ENCODE measurements at regions not wholly inside any gene's neighbourhood (a gene's known extent, or its start where the extent isn't known, plus 50 kb on each side); places are given as distances from the start of the nearest gene placed in this dataset.

DNA sequence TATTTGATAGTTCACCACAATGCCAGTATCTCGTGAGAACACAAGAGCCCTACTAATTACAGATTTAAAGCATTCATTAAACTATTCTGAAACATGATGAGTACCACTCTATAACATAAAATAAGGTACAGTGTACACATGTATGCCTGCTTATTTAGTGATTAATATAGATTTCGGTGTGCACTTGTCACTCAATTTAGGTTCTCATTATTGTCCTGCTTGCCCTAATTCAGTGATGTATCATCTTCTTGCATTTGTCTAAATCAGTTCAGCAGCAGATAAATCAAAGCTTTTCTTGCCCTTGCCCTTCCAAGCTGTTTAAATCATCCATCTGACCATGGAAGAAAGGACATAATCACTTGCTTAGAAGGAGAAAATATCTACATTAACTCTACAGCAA lies 359.7 kb downstream of the GXYLT1 start:
- TF ChIP-seq, protein P1, sequence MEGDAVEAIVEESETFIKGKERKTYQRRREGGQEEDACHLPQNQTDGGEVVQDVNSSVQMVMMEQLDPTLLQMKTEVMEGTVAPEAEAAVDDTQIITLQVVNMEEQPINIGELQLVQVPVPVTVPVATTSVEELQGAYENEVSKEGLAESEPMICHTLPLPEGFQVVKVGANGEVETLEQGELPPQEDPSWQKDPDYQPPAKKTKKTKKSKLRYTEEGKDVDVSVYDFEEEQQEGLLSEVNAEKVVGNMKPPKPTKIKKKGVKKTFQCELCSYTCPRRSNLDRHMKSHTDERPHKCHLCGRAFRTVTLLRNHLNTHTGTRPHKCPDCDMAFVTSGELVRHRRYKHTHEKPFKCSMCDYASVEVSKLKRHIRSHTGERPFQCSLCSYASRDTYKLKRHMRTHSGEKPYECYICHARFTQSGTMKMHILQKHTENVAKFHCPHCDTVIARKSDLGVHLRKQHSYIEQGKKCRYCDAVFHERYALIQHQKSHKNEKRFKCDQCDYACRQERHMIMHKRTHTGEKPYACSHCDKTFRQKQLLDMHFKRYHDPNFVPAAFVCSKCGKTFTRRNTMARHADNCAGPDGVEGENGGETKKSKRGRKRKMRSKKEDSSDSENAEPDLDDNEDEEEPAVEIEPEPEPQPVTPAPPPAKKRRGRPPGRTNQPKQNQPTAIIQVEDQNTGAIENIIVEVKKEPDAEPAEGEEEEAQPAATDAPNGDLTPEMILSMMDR (IDR thresholded peaks at IDR 0.05; ENCODE audit: control insufficient read depth, insufficient read depth, low read depth, low read length, missing control alignments): no peak
- DNase-seq (ENCODE audit: low read depth): no peak
- H3K4me3 ChIP-seq (ENCODE audit: control insufficient read depth, low read depth, low read length): no peak overlapping the region

DNA sequence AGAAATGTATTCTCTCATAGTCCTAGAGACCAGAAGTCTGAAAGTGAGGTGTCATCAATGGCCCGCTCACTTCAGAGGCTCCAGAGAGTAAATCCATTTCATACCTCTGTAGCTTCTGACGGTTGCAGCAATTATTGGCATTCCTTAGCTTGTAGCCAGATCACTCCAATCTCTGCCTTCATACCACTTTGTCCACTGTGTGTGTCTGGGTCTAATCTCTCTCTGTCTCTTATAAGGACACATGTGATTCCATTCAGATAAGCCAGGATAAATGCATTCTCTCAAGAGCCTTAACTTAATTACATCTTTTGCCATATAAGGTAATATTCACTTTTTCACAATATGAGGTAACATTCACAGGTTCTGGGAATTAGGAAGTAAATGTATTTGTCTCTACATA lies 365.7 kb downstream of the GXYLT1 start:
- no peak overlapping the region for H3K4me3 ChIP-seq (ENCODE audit: control insufficient read depth, low read depth, low read length)
- TF ChIP-seq, protein P1 (IDR thresholded peaks at IDR 0.05; ENCODE audit: control insufficient read depth, insufficient read depth, low read depth, low read length, missing control alignments): no peak
- DNase-seq (ENCODE audit: low read depth): no peak

DNA sequence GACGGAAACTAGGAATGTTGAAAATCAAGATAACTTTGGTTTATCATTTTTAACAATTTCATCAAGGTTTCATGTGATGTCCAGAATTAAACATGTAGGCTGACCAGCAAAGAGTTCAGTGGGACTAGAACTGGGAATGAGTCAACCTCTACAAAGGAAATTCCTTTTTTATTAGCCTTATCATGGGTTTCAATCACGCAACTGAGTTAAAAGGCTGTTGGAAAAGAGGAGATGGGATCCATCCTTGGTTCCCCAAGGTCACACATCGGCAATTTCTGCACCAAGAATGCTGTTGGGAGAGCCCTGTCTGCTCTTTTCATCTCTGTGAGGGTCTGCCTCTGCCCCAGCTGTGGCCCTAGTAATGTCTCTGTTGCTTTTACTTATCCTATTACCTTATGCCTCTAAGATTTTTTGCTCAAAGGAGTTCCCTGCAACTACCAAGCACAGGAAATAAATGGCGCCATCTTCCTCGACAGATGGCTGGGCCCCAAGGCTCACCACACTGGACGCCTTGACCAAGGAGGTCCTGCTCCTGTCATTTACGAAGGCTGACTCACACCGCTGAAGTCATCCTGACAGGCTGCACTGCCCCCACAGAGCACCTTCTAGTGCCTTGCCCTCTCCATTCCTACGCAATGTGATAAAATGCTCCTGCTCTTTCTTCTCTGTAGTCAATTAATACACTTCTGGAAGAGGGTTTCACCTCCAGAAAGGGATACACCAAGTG lies 367.4 kb downstream of the GXYLT1 start:
- no peak overlapping the region for H3K4me3 ChIP-seq (ENCODE audit: control insufficient read depth, low read depth, low read length)
- DNase-seq (ENCODE audit: low read depth): no peak
- TF ChIP-seq, protein P1 (IDR thresholded peaks at IDR 0.05; ENCODE audit: control insufficient read depth, insufficient read depth, low read depth, low read length, missing control alignments): no peak

DNA sequence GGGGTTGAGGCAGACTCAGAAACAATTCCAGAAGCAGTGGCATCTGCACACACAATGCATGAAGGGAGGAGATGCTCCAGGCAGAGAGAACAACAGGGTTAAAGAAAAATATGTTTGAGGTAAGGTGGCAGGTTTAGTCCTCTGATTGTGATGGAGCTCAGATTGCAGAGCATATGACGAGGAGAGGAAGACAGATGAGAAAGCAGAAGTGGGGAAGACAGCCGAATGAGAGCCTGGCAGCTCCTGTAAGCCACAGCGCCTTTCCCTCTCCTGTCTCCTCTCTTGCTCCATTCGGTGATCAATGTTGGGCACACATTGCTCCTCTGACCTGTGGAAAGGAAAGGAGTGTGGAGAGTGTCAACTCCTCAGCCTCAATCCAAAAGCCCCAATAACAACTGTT lies 372.2 kb downstream of the GXYLT1 start:
- TF ChIP-seq, protein P1 (IDR thresholded peaks at IDR 0.05; ENCODE audit: control insufficient read depth, insufficient read depth, low read depth, low read length, missing control alignments): no peak
- DNase-seq (ENCODE audit: low read depth): no peak
- no peak overlapping the region for H3K4me3 ChIP-seq (ENCODE audit: control insufficient read depth, low read depth, low read length)

DNA sequence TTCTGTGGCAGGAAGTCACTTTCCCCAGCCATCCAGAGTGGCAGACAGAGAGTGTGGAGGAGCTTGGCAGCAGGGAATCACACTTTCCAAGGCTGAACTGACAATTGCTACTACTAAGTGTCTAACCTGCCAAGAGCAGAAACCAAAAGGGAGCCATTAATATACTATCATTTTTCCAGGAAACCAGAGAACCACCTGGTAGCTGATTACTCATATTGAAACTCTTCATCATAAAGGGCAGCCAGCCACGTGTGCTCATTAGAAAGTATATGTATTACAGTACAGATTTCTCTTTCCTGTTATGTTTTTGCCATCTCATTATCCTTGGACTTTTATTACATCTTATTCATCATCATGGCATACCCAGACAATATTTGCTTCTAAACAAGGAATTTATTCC lies 374.9 kb downstream of the GXYLT1 start:
- no peak overlapping the region for H3K4me3 ChIP-seq (ENCODE audit: control insufficient read depth, low read depth, low read length)
- DNase-seq (ENCODE audit: low read depth): no peak
- TF ChIP-seq, protein P1 (IDR thresholded peaks at IDR 0.05; ENCODE audit: control insufficient read depth, insufficient read depth, low read depth, low read length, missing control alignments): no peak

DNA sequence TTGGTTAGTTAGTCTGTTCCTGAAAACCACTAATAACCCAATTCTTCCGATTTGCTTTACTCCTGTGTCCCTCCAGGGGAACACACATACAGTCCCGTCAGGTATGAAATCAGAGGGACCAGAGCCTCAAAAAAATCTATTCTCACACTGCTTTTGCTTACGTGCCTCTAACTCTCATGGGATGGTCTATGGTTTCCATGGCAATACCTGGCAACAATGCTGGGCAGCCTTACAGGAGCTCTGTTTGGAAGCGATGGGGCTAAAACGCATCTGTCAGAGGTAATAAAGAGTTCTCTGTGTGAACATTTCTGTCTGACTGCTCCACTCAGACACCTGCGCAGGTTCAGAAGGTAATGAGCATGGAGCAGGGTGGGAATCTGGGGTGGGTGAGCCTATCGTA lies 376.2 kb downstream of the GXYLT1 start:
- H3K4me3 ChIP-seq (ENCODE audit: control insufficient read depth, low read depth, low read length): no peak overlapping the region
- TF ChIP-seq, protein P1 (IDR thresholded peaks at IDR 0.05; ENCODE audit: control insufficient read depth, insufficient read depth, low read depth, low read length, missing control alignments): no peak
- DNase-seq (ENCODE audit: low read depth): no peak
